ENCODE measurements at regions not wholly inside any gene's neighbourhood (a gene's known extent, or its start where the extent isn't known, plus 50 kb on each side); places are given as distances from the start of the nearest gene placed in this dataset.

DNA sequence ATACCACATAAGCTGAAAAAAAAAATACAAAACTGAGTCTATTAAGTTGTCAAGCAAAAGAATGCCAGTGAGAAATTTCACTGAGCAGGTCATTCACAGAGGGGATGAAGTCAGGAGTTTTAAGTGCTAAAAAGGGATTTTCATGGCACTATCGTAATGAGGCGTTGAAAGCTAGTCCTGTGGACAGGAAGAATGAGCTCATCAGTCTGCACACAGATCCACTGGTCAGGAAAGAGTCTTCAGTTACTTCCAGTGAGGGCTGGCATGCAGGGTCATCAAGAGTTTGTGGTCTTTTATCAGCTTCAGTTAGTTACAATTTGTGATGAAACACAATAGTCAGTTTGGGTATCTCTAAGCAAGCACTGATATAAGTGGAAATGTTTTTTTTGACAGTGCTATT, 88.1 kb upstream of the WSCD2 start (continued):
- no peak for TF ChIP-seq FOSL2 (IDR thresholded peaks at IDR 0.05)
- TF ChIP-seq FOSL2 (CRISPR knock-in tag; IDR thresholded peaks at IDR 0.05): no peak

DNA sequence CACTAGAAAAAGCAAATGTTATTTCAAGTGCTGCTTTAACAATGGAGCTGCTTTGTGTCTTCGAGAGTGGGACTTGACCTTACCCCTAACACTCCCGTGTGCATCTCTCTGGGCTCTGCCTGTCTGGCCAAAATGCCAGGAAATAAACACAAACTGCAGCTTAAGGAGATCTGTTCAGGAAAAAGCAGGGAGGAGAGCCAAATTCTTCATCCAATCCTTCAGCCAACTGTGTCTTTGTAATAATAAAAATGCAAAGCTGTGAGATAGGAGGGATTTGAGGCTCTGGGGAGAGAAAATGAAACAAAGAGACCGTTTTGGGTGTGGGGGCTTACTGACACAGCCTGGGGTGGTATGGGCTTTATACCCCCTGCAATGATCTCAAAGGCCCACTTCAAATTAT, 85.8 kb upstream of the WSCD2 start:
- Histone ChIP-seq H3K4me1 (no peaks in the 10 kb centered on the region), H3K9me3 (no peaks in the 10 kb centered on the region), H3K27ac (no peak overlapping the region), H3K4me3 (no peak overlapping the region), H3K4me2 (no peak overlapping the region)
- no peak for FAIRE-seq
- no peak for DNase-seq (ENCODE audit: low read depth in 1 of 2, low spot score in 1 of 2)
- no peak for TF ChIP-seq NPAS2 (CRISPR knock-in tag; IDR thresholded peaks at IDR 0.05; ENCODE audit: borderline replicate concordance)
- CTCF ChIA-PET: interaction anchor here (0.9 kb wide), 1 partner anchor 37 kb away, joined by 3 read pairs; no protein-coding TSS in a partner anchor
- no peak for ATAC-seq
- POLR2A ChIA-PET: no interaction called here
- WGBS (ENCODE audit: missing lambda C conversion rate): 2% methylated on average over 3 of the region's 3 CpGs

DNA sequence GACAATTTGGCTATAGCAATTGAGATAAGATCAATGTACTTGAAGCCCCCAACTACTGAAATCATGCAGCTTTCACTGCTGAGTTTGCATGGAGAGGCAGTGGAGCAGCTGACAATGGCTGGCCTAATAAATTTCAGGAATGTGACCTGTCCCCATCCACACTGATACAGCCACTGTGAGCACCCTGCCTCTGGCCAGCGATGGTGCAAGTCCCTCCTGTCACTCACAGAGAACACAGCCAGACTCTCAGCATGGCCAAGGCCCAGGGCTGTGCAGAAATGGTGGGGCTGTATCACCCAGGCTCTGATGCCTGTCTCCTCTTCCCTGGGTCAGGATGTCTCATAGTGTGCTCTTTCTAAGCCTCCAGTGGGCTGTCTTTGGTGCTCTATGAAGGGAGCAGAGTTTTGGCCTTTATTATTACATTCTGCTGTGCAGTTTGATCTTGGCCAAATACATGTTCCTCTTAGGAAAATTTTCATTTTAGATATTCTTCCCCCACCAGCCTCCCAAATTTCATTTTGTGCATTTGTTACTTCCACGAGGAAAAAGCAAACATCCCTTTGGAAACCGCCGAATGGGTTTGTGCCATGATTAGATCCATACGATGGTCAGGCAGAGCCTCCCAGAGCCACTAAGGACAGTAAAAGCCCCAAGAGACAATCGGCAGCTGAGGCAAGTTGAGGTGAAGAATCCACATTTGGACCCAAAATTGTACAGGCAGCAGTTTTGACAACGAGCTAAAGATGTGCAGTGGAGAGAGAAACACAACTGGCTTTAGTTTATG, 85.1 kb upstream of the WSCD2 start:
- CTCF ChIA-PET: interaction anchor here (0.9 kb wide), 1 partner anchor 37 kb away, joined by 3 read pairs; no protein-coding TSS in a partner anchor
- FAIRE-seq (no peak), ATAC-seq (no peak), DNase-seq (ENCODE audit: low read depth in 1 of 2, low spot score in 1 of 2) (no peak)
- 13% methylated on average over 7 of the region's 7 CpGs for WGBS (ENCODE audit: missing lambda C conversion rate)
- Histone ChIP-seq H3K4me2 (no peak overlapping the region), H3K27ac (no peak overlapping the region), H3K4me3 (no peak overlapping the region), H3K4me1 (no peaks in the 10 kb centered on the region), H3K9me3 (no peaks in the 10 kb centered on the region)
- POLR2A ChIA-PET: no interaction called here
- no peak for TF ChIP-seq EP300 (IDR thresholded peaks at IDR 0.05)
- no peak for TF ChIP-seq HOXB13 (CRISPR knock-in tag; IDR thresholded peaks at IDR 0.05; ENCODE audit: low read depth)
- TF ChIP-seq, protein P1, sequence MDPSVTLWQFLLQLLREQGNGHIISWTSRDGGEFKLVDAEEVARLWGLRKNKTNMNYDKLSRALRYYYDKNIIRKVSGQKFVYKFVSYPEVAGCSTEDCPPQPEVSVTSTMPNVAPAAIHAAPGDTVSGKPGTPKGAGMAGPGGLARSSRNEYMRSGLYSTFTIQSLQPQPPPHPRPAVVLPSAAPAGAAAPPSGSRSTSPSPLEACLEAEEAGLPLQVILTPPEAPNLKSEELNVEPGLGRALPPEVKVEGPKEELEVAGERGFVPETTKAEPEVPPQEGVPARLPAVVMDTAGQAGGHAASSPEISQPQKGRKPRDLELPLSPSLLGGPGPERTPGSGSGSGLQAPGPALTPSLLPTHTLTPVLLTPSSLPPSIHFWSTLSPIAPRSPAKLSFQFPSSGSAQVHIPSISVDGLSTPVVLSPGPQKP (IDR thresholded peaks at IDR 0.05; ENCODE audit: low read depth, low read length): no peak
- TF ChIP-seq, protein P2, sequence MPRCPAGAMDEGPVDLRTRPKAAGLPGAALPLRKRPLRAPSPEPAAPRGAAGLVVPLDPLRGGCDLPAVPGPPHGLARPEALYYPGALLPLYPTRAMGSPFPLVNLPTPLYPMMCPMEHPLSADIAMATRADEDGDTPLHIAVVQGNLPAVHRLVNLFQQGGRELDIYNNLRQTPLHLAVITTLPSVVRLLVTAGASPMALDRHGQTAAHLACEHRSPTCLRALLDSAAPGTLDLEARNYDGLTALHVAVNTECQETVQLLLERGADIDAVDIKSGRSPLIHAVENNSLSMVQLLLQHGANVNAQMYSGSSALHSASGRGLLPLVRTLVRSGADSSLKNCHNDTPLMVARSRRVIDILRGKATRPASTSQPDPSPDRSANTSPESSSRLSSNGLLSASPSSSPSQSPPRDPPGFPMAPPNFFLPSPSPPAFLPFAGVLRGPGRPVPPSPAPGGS (IDR thresholded peaks at IDR 0.05): no peak
- no peak for TF ChIP-seq RFX5 (IDR thresholded peaks at IDR 0.05)
- no peak for TF ChIP-seq NPAS2 (CRISPR knock-in tag; IDR thresholded peaks at IDR 0.05; ENCODE audit: borderline replicate concordance)
- TF ChIP-seq BHLHE40 (IDR thresholded peaks at IDR 0.05; ENCODE audit: low read depth, low read length): no peak
- no peak for TF ChIP-seq GATA3 (IDR thresholded peaks at IDR 0.05; ENCODE audit: borderline replicate concordance)
- no peak for TF ChIP-seq ZC3H11A (IDR thresholded peaks at IDR 0.05)
- no peak for TF ChIP-seq JUNB (IDR thresholded peaks at IDR 0.05)
- TF ChIP-seq, protein P3, sequence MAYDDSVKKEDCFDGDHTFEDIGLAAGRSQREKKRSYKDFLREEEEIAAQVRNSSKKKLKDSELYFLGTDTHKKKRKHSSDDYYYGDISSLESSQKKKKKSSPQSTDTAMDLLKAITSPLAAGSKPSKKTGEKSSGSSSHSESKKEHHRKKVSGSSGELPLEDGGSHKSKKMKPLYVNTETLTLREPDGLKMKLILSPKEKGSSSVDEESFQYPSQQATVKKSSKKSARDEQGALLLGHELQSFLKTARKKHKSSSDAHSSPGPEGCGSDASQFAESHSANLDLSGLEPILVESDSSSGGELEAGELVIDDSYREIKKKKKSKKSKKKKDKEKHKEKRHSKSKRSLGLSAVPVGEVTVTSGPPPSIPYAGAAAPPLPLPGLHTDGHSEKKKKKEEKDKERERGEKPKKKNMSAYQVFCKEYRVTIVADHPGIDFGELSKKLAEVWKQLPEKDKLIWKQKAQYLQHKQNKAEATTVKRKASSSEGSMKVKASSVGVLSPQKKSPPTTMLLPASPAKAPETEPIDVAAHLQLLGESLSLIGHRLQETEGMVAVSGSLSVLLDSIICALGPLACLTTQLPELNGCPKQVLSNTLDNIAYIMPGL (CRISPR knock-in tag; IDR thresholded peaks at IDR 0.05; ENCODE audit: borderline replicate concordance): no peak
- TF ChIP-seq, protein P4, sequence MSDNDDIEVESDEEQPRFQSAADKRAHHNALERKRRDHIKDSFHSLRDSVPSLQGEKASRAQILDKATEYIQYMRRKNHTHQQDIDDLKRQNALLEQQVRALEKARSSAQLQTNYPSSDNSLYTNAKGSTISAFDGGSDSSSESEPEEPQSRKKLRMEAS (IDR thresholded peaks at IDR 0.05): no peak
- TF ChIP-seq PHF8 (IDR thresholded peaks at IDR 0.05; ENCODE audit: borderline replicate concordance, low read depth): no peak

DNA sequence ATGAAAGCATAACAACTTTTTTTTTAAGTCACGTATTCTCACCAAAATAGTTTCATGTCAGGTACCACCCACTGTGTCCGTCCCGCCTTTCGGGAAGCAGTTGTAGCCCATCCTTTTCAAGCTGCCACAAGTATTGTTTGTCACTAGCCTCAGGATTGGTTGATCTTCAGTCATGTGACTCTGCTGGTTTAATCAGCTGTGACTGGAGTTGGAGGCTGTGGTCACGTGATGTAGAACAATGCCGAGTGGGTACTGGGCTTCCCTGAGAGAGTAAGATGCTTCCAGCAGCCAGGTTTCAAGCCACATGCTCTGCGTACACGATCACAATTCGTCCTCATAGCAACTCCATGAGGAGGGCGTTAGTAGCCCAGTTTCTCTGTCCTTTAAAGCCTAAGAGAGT, 83.0 kb upstream of the WSCD2 start:
- ChIA-PET POLR2A (no interaction called here), CTCF (no interaction called here)
- H3K27ac ChIP-seq: no peak overlapping the region
- no peak for ATAC-seq
- TF ChIP-seq, protein P5, sequence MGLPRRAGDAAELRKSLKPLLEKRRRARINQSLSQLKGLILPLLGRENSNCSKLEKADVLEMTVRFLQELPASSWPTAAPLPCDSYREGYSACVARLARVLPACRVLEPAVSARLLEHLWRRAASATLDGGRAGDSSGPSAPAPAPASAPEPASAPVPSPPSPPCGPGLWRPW (IDR thresholded peaks at IDR 0.05): no peak
- no peak for TF ChIP-seq GATA3 (IDR thresholded peaks at IDR 0.05; ENCODE audit: borderline replicate concordance)
- TF ChIP-seq MAFK (IDR thresholded peaks at IDR 0.05; ENCODE audit: partially characterized antibody): no peak
- TF ChIP-seq TFCP2L1 (CRISPR knock-in tag; IDR thresholded peaks at IDR 0.05): no peak
- no peak for TF ChIP-seq FOXS1 (CRISPR knock-in tag; IDR thresholded peaks at IDR 0.05)
- no peak for TF ChIP-seq MAZ (IDR thresholded peaks at IDR 0.05; ENCODE audit: borderline replicate concordance, low read depth, low read length)
- no peak for TF ChIP-seq RCOR1 (IDR thresholded peaks at IDR 0.05; ENCODE audit: low read depth, low read length)
- no peak for FAIRE-seq
- no peaks in the 10 kb centered on the region for H3K9me3 ChIP-seq
- DNase-seq (ENCODE audit: low read depth in 1 of 2, low spot score in 1 of 2): no peak
- H3K4me1 ChIP-seq: no peaks in the 10 kb centered on the region
- no peak overlapping the region for H3K4me2 ChIP-seq
- 28% methylated on average over 10 of the region's 10 CpGs for WGBS (ENCODE audit: missing lambda C conversion rate)
- H3K4me3 ChIP-seq: no peak overlapping the region

Measured in A549 (cell line).